Left lung (tissue), 4 donors: ENCODE measurements at regions not wholly inside any gene's neighbourhood (a gene's known extent, or its start where the extent isn't known, plus 50 kb on each side); places are given as distances from the start of the nearest gene placed in this dataset.

ENCODE experiments used
- ATAC-seq: fragments of 200-7000 bp; cut with Tn5 transposase; one replicate; pipeline ENCODE4 v1.9.1; 2020; ENCODE audit warnings: moderate library complexity
- DNase-seq, 4 donors: peaks; one replicate each; pipeline ENCODE4 v3.0.0-alpha.2; 2013 to 2020
- H3K27ac ChIP-seq, 2 donors: fragments of 200-600 bp; sonication (generic) in 1 of 2; one replicate each; pipeline versions ENCODE4 v1.5.0 to v1.8.0; 2020 to 2021
- H3K27me3 ChIP-seq, 2 donors: fragments of 200-600 bp; sonication (generic) in 1 of 2; one replicate each; pipeline versions ENCODE4 v1.5.0 to v1.8.0; 2020 to 2021
- H3K36me3 ChIP-seq, 2 donors: fragments of 200-600 bp; sonication (generic) in 1 of 2; one replicate each; pipeline versions ENCODE4 v1.5.0 to v1.8.0; 2020 to 2021
- H3K4me1 ChIP-seq, 2 donors: fragments of 200-600 bp; one replicate each; pipeline ENCODE4 v1.8.0; 2021
- H3K4me3 ChIP-seq, 2 donors: fragments of 200-600 bp; sonication (generic) in 1 of 2; one replicate each; pipeline versions ENCODE4 v1.5.0 to v1.8.0; 2020 to 2021; ENCODE audit warnings: mild to moderate bottlenecking in 1 of 2
- H3K9me3 ChIP-seq, 2 donors: fragments of 200-600 bp; sonication (generic) in 1 of 2; one replicate each; pipeline versions ENCODE4 v1.5.0 to v1.8.0; 2020 to 2021
- CTCF ChIP-seq, 2 donors: fragments of 200-600 bp; sonication (generic) in 1 of 2; IDR thresholded peaks; one replicate each; pipeline versions ENCODE4 v1.5.0 to v1.8.0; 2021; ENCODE audit warnings: antibody characterized with exemption in 2 of 2
- intact Hi-C, 2 donors: fragments of 100-400 bp; cut with DNase I; formaldehyde crosslinking; loops; one replicate each; pipeline versions ENCODE4 v1.11.2 to v1.14.2; 2022
- donor health status: DM: no; HTN: yes; CAD: no.
- donor health status: DM: no; HTN: no; CAD: no.

GRCh38 chr7:24341691-24342413 lies 57.9 kb downstream of the NPY start:
- intact Hi-C loops, result no loop called here
- no peak overlapping the region for H3K4me3 ChIP-seq
- ATAC-seq, result no peak

GRCh38 chr7:24343614-24344013 lies 59.6 kb downstream of the NPY start:
- no peaks in the 10 kb centered on the region for H3K9me3 ChIP-seq
- ATAC-seq (no peak), DNase-seq (no peak)
- TF ChIP-seq CTCF (IDR thresholded peaks at IDR 0.05), result no peak
- intact Hi-C loops, result no loop called here
- no peaks in the 10 kb centered on the region for H3K36me3 ChIP-seq
- H3K27ac ChIP-seq, result no peak overlapping the region
- H3K4me3 ChIP-seq, result no peak overlapping the region
- no peaks in the 10 kb centered on the region for H3K4me1 ChIP-seq
- no peaks in the 10 kb centered on the region for H3K27me3 ChIP-seq

More at GRCh38 chr7:24341691-24342413, 57.9 kb downstream of the NPY start:
- Histone ChIP-seq H3K9me3 (no peaks in the 10 kb centered on the region), H3K4me1 (no peaks in the 10 kb centered on the region), H3K27ac (no peak overlapping the region), H3K36me3 (no peaks in the 10 kb centered on the region), H3K27me3 (no peaks in the 10 kb centered on the region)
- no peak for TF ChIP-seq CTCF (IDR thresholded peaks at IDR 0.05)
- DNase-seq, result no peak

GRCh38 chr7:24346129-24346528 lies 62.1 kb downstream of the NPY start:
- DNase-seq, result peak in 1 of 4 donors; percentile 19
- peak; percentile 68 for ATAC-seq

GRCh38 chr7:24346716-24347115 lies 62.7 kb downstream of the NPY start:
- H3K27ac ChIP-seq, result no peak overlapping the region
- no peaks in the 10 kb centered on the region for H3K27me3 ChIP-seq
- no peaks in the 10 kb centered on the region for H3K4me1 ChIP-seq
- ATAC-seq (no peak), DNase-seq (no peak)
- TF ChIP-seq CTCF (IDR thresholded peaks at IDR 0.05), result no peak
- intact Hi-C loops, result no loop called here
- H3K9me3 ChIP-seq, result no peaks in the 10 kb centered on the region
- no peaks in the 10 kb centered on the region for H3K36me3 ChIP-seq
- H3K4me3 ChIP-seq, result no peak overlapping the region

More at GRCh38 chr7:24346129-24346528, 62.1 kb downstream of the NPY start:
- no peak overlapping the region for H3K27ac ChIP-seq
- TF ChIP-seq CTCF (IDR thresholded peaks at IDR 0.05), result no peak
- no peak overlapping the region for H3K4me3 ChIP-seq
- no peaks in the 10 kb centered on the region for H3K36me3 ChIP-seq
- no peaks in the 10 kb centered on the region for H3K4me1 ChIP-seq
- H3K9me3 ChIP-seq, result no peaks in the 10 kb centered on the region
- H3K27me3 ChIP-seq, result no peaks in the 10 kb centered on the region
- intact Hi-C loops, result no loop called here

- H3K9me3 ChIP-seq, result no peaks in the 10 kb centered on the region
- DNase-seq, result no peak
- no peaks in the 10 kb centered on the region for H3K27me3 ChIP-seq
- no peak overlapping the region for H3K27ac ChIP-seq
- intact Hi-C loops, result no loop called here
- H3K36me3 ChIP-seq, result no peaks in the 10 kb centered on the region
- no peak for ATAC-seq
- no peak overlapping the region for H3K4me3 ChIP-seq
- no peaks in the 10 kb centered on the region for H3K4me1 ChIP-seq
- TF ChIP-seq CTCF (IDR thresholded peaks at IDR 0.05), result no peak
Measured at GRCh38 chr7:24349339-24349738, 65.3 kb downstream of the NPY start.
